OCI-LY7 (cell line): ENCODE measurements at regions not wholly inside any gene's neighbourhood (a gene's known extent, or its start where the extent isn't known, plus 50 kb on each side); places are given as distances from the start of the nearest gene placed in this dataset.

Source experiments
- CTCF ChIP-seq: fragments of 200-600 bp; sonication (generic); conservative IDR thresholded peaks from 2 replicates; pipeline ENCODE4 v1.5.1; 2014; ENCODE audit warnings: mild to moderate bottlenecking, antibody characterized with exemption, low read length, moderate library complexity, mixed read lengths
- EZH2phosphoT487 ChIP-seq: fragments of 200-600 bp; sonication (generic); IDR thresholded peaks from 2 replicates; pipeline ENCODE4 v1.6.1; 2018; ENCODE audit warnings: low read depth, borderline replicate concordance, mild to moderate bottlenecking, mixed run types, antibody characterized with exemption, low read length, moderate library complexity, mixed read lengths

GRCh38 chr14:31945074-31945613 is 132.0 kb upstream of the ARHGAP5 start:
- TF ChIP-seq CTCF (no peak), EZH2phosphoT487 (no peak)
